ENCODE measurements at regions not wholly inside any gene's neighbourhood (a gene's known extent, or its start where the extent isn't known, plus 50 kb on each side); places are given as distances from the start of the nearest gene placed in this dataset.

DNA sequence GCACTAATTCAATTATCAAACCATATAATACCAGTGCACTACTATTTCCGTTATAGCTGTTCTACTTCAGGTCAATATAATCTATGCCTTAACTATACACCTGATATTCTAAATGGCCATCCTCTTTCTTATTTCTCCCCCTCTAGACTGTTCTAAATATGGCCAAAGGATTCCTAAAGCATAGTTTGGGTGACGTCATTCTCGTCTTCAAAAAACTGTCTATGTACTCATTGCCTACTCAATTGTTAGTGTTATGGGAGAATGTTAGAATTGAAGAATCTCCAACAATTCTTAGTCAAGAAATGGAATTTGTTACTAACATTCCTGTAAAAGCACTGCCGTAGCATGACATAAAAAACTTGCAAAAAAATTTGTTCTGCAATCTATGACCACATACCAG, 431.1 kb upstream of the ANO3 start:
- DNase-seq: no peak

DNA sequence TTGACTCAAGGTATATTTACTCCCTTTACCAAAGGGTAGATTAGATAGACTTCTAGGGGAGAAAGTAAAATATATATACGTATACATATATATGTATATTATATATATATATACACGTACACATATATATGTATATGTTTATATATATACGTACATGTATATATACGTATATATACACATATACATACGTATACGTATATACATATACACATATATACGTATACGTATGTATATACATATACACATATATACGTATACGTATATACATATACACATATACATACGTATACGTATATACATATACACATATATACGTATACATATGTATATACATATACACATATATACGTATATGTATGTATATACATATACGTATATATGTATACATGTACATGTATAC, 430.5 kb upstream of the ANO3 start:
- DNase-seq: no peak

DNA sequence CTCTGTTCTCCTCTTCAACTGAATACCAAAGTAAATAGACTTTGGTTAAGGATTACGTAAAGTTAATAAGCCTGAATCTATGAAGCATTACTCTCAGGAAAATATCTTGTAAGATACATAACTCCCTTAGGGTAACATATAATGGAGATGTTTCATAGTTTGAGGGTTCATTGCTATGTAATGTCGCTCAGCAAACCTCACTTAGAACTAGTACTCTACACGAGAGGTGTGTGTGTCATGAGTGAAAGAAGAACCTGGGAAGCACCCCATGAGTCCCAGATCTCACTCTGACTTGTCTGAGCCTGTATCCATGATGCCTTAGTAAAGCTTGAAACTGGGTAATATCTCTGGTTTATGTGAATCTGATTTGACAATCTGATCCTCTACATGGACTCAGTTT, 429.5 kb upstream of the ANO3 start:
- DNase-seq: no peak

DNA sequence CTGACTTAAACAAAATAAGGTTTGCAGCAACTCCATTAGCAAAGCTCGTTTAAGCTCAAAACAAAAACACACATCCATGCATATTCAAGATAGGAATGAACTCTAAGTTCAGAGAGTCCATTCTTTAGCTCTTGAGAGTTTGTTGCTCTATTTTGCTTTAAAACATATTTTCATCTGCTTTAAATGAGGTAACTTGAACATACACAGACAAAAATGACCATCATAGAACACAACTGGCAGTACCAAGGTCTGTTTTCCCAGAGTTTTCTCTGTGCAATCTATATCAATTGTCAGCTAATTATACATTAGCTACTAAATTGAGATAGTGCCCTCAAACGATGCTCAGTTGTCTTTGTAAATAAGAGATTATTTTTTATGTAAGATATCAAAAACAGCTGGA, 423.2 kb upstream of the ANO3 start:
- DNase-seq: no peak

- DNase-seq: no peak
Observed at GRCh38 chr11:25910086-25910485, 421.8 kb upstream of the ANO3 start.

GRCh38 chr11:25920356-25920755, 411.6 kb upstream of the ANO3 start:
- DNase-seq: no peak

- no peak for DNase-seq
Observed at GRCh38 chr11:25924586-25924985, 407.3 kb upstream of the ANO3 start.

GRCh38 chr11:25925359-25925758, 406.6 kb upstream of the ANO3 start:
- no peak for DNase-seq

DNA sequence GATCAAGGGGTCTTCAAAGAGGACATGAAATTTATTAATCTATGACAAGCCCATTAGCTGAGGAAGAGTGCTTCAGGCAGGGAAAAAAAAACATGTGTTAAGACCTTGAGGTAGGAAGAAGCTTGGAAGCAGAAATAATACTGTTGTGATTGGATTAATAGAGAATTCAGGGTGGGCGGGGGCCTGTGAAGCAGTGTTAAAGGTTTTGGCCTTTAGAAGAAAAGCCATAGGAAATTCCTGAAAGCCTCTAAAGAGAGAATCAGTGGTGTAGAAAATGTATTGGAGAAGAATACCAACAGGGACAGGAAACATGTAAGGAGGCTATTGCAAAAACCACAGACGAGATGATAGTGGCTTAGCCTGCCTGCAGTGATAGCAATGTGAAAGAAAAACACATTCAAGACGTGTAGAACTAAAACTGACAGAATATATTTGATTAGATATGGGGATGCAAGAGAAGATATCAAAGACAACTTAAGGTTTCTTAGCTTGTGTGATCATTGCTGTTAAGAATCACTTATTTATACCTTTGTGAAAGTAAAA, 404.4 kb upstream of the ANO3 start:
- no peak for DNase-seq

DNA sequence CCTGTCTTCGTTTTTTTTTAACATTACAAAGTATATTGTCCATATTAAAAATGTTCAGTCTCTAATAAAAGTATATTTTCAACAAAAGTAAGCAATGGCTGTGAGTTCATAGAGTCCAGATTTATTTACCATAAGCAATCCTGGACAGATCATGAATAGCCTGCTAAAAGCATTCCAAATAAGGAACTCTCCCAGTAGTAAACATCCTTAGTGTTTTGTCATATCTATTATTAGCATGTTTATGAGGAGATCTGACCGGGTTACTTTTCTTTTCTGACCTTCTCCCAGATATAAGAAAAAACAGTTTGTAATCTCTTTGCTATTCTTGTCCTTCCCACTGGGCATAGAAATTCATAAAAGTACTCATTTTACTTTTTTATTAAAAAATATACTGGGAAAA, 403.9 kb upstream of the ANO3 start:
- DNase-seq: no peak

DNA sequence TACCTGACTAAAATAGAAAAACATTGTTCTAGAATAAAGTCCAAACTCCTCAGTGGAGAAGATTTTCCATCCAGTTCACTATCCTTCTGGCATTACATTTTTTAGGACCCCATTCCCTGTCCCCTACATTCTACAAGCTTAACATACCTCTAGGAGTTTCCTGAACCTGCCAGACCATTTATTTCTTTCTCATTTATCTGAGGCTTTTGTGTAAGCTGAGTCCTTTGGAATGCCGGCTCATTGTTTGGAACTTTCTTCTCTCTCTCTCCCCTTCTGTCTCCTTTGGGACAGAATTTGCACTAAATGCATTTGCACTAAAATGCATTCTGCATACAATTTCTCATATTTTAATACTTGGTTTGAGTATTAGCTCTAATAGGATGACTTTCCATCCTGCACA, 393.0 kb upstream of the ANO3 start:
- DNase-seq: no peak

- no peak for DNase-seq
Observed at GRCh38 chr11:25939691-25940090, 392.2 kb upstream of the ANO3 start.

- DNase-seq: no peak
Observed at GRCh38 chr11:25941353-25941752, 390.6 kb upstream of the ANO3 start.

DNA sequence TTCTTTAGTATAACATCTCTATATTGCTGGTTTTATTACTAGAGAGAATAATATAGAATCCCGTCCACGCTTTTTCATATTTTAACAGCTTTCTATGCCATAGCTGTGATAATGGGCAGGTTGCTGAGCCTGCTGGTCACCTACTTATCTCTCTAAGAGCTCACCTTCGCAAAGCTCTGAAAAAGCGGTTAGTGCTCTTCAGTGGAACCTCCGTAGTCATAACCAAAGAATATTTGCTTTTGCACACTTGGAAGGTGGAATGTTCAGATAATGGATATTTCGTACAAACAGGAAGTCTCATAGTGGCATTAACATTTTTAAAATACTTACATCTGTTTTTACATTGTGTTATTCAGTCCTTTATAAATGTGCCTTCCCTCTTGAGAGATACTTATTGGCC, 388.9 kb upstream of the ANO3 start:
- DNase-seq: no peak

GRCh38 chr11:25943777-25944661, 387.9 kb upstream of the ANO3 start:
- no peak for DNase-seq

DNA sequence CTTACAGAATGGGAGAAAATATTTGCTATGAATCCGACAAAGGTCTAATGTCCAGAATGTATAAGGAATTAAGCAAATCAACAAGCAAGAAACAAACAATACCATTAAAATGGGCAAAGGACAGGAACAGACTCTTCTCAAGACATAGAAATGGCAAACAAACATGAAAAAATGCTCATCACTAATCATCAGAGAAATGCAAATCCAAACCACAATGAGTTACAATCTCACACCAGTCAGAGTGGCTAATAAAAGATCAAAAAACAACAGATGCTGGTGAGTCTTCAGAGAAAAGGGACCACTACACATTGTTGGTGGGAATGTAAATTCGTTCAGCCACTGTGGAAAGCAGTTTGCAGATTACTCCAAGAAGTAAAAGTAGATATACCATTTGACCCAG, 382.0 kb upstream of the ANO3 start:
- no peak for DNase-seq

GRCh38 chr11:25953006-25953405, 378.9 kb upstream of the ANO3 start:
- DNase-seq: no peak

DNA sequence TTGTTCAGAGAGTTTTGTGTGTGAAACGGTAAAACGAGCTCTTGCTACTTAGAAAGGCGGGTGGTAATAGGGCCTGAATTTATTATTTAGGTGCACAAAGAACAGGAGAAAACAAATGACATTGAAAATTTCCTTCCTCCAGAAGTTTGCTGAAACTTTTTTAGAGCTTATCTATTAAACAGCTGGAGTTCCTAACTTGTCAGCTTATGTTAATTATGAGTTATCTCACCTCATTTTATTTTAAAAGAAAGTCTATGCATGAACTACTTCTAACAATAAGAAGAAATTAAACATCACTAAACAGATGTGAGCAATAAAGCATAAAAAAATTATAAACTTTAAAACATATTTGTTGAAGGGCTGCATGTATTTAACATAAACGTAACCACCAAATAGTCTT, 373.9 kb upstream of the ANO3 start:
- no peak for DNase-seq

DNA sequence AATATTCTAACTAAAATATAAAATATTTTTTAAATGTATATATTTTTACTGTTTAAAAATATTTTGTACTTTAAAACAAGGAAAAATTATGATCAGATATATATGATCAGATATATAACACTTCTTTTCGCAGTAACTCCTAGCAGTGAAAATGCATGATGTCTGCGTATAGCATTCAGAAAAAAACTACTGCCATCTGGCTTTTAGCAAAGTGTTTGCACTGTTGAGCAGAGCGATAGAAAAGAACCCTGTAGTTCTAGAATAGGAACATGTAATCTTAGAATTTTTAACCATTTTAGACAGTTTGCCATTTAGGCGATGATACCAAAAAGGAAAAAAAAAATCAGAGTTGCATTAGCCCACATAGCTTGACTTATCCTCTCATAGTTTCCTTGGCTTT, 370.4 kb upstream of the ANO3 start:
- DNase-seq: no peak

DNA sequence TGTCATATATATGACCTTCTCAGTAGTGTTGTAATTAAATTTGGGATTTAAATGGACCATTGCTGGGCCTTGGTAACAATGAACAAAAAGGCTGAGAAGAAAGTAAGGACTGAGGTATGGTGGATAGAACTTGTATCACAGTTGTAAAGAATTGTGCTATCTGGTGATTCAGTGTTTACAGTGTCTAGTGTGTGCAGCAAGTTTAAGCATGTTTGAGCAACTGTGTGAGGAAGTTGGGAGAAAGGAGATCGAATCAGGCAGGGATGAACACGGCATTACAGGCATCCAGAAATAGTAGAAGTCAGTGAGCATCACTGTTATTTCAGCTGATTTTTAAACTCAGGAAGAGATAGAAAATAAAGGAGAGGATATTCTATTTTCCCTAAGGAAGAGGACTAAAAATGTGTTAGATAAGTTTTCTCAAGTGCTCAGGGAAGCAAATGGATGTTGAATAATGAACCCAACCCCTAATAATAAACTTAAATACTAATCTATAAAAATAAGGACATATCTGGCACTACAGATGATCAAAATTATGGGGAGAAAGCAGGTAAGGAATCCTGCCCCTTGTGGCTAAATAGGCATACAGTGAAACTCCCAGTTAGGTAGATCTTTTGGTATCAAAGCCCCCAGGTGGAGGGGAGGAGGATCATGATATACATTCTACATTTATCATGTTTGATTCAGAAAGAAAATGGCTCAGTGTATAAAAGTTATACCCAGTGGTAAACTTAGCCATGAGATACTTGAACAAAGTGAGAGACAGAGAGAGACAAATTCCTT, 361.0 kb upstream of the ANO3 start:
- no peak for DNase-seq

DNA sequence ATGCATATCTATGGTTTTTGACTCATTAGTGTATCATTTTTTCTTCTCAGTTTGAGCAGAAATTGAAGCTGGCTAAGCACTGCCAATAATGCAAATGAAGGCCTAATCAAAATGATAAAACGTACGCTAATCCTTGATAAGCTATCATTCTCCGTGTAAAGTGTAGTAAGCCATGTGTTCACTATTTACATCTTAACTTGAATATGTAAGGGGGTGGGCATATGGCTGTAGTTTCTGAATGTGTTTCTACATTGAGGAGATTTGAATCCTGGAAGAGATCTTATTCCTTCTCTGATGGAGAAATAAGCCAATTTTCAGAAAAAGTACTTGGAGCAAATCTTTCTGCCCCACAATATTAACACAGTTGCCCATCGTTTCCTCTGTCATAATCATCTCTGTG, 351.8 kb upstream of the ANO3 start:
- DNase-seq: no peak

DNA sequence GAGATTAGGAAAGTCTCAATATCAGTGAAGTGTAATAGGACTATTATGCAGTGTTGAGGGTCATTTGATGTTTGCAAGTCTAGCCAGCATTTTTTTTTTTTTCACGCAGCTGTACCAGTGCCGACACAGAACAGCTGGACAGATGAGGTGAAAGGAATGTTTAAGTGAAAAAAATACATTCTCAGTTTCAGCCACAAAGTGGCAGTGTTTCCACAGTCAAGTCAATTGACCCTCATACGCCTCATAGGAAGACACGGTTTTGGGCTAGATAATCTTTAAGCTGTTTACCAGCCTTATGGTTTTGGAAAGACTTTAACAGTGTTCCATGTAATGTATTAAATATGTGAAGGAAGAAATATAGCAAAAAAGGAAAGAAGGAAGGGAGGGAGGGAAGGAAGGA, 349.9 kb upstream of the ANO3 start:
- DNase-seq: no peak

DNA sequence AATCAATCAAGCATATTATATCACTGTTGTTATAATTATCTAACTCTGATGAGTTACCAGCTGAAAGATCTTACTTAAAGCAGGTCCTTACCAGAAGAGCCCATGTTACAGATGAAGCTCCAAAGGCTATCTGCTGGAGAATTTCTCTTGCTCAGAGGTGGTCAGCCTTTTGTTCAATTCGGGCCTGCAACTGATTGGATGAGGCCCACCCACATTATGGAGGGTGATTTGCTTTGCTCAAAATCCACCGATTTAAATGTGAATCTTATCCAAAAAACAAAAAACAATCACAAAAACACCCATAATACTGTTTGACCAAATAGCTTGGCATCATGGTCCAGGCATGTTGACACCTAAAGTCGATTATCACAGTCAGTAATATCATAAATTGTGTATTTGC, 348.6 kb upstream of the ANO3 start:
- DNase-seq: no peak

- DNase-seq: no peak
Observed at GRCh38 chr11:25988178-25988577, 343.8 kb upstream of the ANO3 start.

All from central memory CD4-positive, alpha-beta T cell (primary cell).